ENCODE measurements at regions not wholly inside any gene's neighbourhood (a gene's known extent, or its start where the extent isn't known, plus 50 kb on each side); places are given as distances from the start of the nearest gene placed in this dataset.

DNA sequence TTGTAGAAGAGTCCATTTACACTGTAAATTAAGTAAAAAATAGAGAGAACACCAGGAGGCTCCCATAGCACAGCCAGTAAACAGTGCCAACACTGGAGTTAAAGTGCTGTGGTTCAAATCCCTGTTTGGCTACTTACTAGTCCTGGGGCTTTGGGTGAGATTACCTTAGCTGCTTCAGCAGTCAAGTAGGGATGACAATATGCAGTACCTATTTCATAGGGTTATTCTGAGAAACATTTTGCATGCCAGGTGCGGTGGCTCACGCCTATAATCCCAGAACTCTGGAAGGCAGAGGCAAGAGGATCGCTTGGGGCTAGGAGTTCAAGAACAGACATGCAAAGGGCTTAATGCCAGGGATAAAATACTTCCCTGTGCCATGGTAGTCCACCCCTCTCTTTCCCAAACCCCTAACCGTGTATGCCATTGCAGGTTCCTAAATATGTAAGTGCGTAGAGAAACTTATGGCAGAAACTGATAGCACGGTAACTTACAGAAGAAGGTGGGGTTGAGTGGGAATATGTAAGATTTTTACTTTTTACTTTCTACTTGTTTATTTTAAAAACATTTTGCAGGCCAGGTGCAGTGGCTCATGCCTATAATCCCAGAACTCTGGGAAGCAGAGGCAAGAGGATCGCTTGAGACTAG is 86.4 kb upstream of the PICALM start:
- no peak overlapping the region for H2AFZ ChIP-seq (ENCODE audit: low read depth)
- CTCF ChIA-PET = no interaction called here
- H3K79me2 ChIP-seq (ENCODE audit: insufficient read depth) = no peaks in the 10 kb centered on the region
- H3K4me3 ChIP-seq (ENCODE audit: low read depth in 2 of 2, low read length in 1 of 2) = no peak overlapping the region
- no peak for DNase-seq
- no peaks in the 10 kb centered on the region for H3K27me3 ChIP-seq (ENCODE audit: insufficient read depth)
- no peak overlapping the region for H3K9ac ChIP-seq
- H3K27ac ChIP-seq (ENCODE audit: low read depth in 2 of 2, low read length in 1 of 2) = no peak overlapping the region
- no peaks in the 10 kb centered on the region for H3K36me3 ChIP-seq (replicated peaks in 1 of 2; ENCODE audit: control insufficient read depth in 1 of 2, insufficient read depth in 2 of 2, low read length in 1 of 2)
- TF ChIP-seq EZH2phosphoT487 (IDR thresholded peaks at IDR 0.05; ENCODE audit: borderline replicate concordance, low read depth) (no peak), MEF2A (IDR thresholded peaks at IDR 0.05; ENCODE audit: borderline replicate concordance, low read depth) (no peak), POLR2AphosphoS5 (IDR thresholded peaks at IDR 0.05; ENCODE audit: low read depth, low read length) (no peak), MXI1 (IDR thresholded peaks at IDR 0.05; ENCODE audit: low read depth, low read length) (no peak), RCOR1 (IDR thresholded peaks at IDR 0.05; ENCODE audit: low read length) (no peak), RXRA (IDR thresholded peaks at IDR 0.05; ENCODE audit: borderline replicate concordance, low read depth) (no peak), GABPA (IDR thresholded peaks at IDR 0.05; ENCODE audit: low read depth) (no peak), ELF1 (IDR thresholded peaks at IDR 0.05) (no peak), TAF1 (IDR thresholded peaks at IDR 0.05; ENCODE audit: borderline replicate concordance, low read depth, low read length) (no peak), CHD2 (IDR thresholded peaks at IDR 0.05; ENCODE audit: low read length, partially characterized antibody) (no peak), NRF1 (IDR thresholded peaks at IDR 0.05; ENCODE audit: low read depth, low read length) (no peak), RFX5 (IDR thresholded peaks at IDR 0.05; ENCODE audit: low read length) (no peak)
- TF ChIP-seq, protein P1, sequence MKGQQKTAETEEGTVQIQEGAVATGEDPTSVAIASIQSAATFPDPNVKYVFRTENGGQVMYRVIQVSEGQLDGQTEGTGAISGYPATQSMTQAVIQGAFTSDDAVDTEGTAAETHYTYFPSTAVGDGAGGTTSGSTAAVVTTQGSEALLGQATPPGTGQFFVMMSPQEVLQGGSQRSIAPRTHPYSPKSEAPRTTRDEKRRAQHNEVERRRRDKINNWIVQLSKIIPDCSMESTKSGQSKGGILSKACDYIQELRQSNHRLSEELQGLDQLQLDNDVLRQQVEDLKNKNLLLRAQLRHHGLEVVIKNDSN (IDR thresholded peaks at IDR 0.05; ENCODE audit: borderline replicate concordance, low read depth) = no peak
- TF ChIP-seq, protein P2, sequence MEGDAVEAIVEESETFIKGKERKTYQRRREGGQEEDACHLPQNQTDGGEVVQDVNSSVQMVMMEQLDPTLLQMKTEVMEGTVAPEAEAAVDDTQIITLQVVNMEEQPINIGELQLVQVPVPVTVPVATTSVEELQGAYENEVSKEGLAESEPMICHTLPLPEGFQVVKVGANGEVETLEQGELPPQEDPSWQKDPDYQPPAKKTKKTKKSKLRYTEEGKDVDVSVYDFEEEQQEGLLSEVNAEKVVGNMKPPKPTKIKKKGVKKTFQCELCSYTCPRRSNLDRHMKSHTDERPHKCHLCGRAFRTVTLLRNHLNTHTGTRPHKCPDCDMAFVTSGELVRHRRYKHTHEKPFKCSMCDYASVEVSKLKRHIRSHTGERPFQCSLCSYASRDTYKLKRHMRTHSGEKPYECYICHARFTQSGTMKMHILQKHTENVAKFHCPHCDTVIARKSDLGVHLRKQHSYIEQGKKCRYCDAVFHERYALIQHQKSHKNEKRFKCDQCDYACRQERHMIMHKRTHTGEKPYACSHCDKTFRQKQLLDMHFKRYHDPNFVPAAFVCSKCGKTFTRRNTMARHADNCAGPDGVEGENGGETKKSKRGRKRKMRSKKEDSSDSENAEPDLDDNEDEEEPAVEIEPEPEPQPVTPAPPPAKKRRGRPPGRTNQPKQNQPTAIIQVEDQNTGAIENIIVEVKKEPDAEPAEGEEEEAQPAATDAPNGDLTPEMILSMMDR (IDR thresholded peaks at IDR 0.05) = no peak
- TF ChIP-seq, protein P3, sequence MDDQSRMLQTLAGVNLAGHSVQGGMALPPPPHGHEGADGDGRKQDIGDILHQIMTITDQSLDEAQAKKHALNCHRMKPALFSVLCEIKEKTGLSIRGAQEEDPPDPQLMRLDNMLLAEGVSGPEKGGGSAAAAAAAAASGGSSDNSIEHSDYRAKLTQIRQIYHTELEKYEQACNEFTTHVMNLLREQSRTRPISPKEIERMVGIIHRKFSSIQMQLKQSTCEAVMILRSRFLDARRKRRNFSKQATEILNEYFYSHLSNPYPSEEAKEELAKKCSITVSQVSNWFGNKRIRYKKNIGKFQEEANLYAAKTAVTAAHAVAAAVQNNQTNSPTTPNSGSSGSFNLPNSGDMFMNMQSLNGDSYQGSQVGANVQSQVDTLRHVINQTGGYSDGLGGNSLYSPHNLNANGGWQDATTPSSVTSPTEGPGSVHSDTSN (IDR thresholded peaks at IDR 0.05) = no peak
- H4K20me1 ChIP-seq (ENCODE audit: insufficient read depth) = no peaks in the 10 kb centered on the region
- 91% methylated on average over 7 of the region's 7 CpGs for WGBS (ENCODE audit: low lambda C conversion rate)
- peaks cover 28% of the 10 kb centered on the region for H3F3A ChIP-seq (replicated peaks; ENCODE audit: insufficient read depth)
- H3K9me3 ChIP-seq = no peaks in the 10 kb centered on the region
- POLR2A ChIA-PET = no interaction called here
- no peaks in the 10 kb centered on the region for H3K9me2 ChIP-seq
- H3K4me2 ChIP-seq = no peak overlapping the region
- H3K4me1 ChIP-seq (ENCODE audit: control insufficient read depth in 1 of 2, insufficient read depth in 2 of 2, low read depth in 1 of 2, low read length in 1 of 2) = peaks cover 15 to 17% of the 10 kb centered on the region in 2 experiments; a peak in 3 of 4 replicates

DNA sequence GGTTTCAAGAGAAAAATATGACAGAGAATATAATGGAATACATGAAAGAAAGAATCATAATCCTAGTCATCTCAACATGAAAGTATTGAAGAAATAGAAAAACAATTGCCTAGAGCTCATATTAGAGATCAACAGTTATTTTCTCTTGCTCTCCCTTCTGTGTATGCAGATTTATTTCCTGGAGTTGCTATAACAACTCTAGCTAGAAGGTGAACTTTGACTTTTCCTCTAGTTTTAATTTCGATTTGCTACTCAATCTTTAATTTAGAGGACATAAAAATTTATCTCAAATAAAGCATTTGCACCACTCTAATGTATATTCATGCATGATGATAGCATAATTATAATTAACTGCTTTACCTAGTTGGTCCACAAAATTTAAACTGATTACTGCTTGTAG is 84.6 kb upstream of the PICALM start:
- POLR2A ChIA-PET = no interaction called here

More for the DNA sequence above, 84.6 kb upstream of the PICALM start:
- no peaks in the 10 kb centered on the region for H3K9me2 ChIP-seq
- TF ChIP-seq NFIC (IDR thresholded peaks at IDR 0.05; ENCODE audit: borderline replicate concordance) = no peak
- TF ChIP-seq, protein P4, sequence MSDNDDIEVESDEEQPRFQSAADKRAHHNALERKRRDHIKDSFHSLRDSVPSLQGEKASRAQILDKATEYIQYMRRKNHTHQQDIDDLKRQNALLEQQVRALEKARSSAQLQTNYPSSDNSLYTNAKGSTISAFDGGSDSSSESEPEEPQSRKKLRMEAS (IDR thresholded peaks at IDR 0.05; ENCODE audit: low read depth) = no peak
- TF ChIP-seq GABPA (IDR thresholded peaks at IDR 0.05; ENCODE audit: low read depth) = no peak
- no peak for TF ChIP-seq POLR2AphosphoS5 (IDR thresholded peaks at IDR 0.05; ENCODE audit: low read depth, low read length)
- TF ChIP-seq EP300 (IDR thresholded peaks at IDR 0.05; ENCODE audit: borderline replicate concordance in 1 of 2, low read depth in 1 of 2, low read length in 1 of 2) = no peak
- H3K27ac ChIP-seq (ENCODE audit: low read depth in 2 of 2, low read length in 1 of 2) = no peak overlapping the region
- no peaks in the 10 kb centered on the region for H3K27me3 ChIP-seq (ENCODE audit: insufficient read depth)
- peaks cover 32% of the 10 kb centered on the region for H3F3A ChIP-seq (replicated peaks; ENCODE audit: insufficient read depth)
- CTCF ChIA-PET = no interaction called here
- H3K4me2 ChIP-seq = no peak overlapping the region
- H2AFZ ChIP-seq (ENCODE audit: low read depth) = no peak overlapping the region
- H3K4me3 ChIP-seq (ENCODE audit: low read depth in 2 of 2, low read length in 1 of 2) = no peak overlapping the region
- no peaks in the 10 kb centered on the region for H4K20me1 ChIP-seq (ENCODE audit: insufficient read depth)
- no peaks in the 10 kb centered on the region for H3K9me3 ChIP-seq
- no peak for DNase-seq
- WGBS (ENCODE audit: low lambda C conversion rate) = 76% methylated on average over 1 of the region's 1 CpG
- H3K4me1 ChIP-seq (ENCODE audit: control insufficient read depth in 1 of 2, insufficient read depth in 2 of 2, low read depth in 1 of 2, low read length in 1 of 2) = peaks cover 10 to 17% of the 10 kb centered on the region in 2 experiments; a peak in 3 of 4 replicates
- H3K79me2 ChIP-seq (ENCODE audit: insufficient read depth) = no peaks in the 10 kb centered on the region
- H3K36me3 ChIP-seq (replicated peaks in 1 of 2; ENCODE audit: control insufficient read depth in 1 of 2, insufficient read depth in 2 of 2, low read length in 1 of 2) = no peaks in the 10 kb centered on the region
- no peak overlapping the region for H3K9ac ChIP-seq

All from SK-N-SH (cell line).